ENCODE measurements at regions not wholly inside any gene's neighbourhood (a gene's known extent, or its start where the extent isn't known, plus 50 kb on each side); places are given as distances from the start of the nearest gene placed in this dataset.

DNA sequence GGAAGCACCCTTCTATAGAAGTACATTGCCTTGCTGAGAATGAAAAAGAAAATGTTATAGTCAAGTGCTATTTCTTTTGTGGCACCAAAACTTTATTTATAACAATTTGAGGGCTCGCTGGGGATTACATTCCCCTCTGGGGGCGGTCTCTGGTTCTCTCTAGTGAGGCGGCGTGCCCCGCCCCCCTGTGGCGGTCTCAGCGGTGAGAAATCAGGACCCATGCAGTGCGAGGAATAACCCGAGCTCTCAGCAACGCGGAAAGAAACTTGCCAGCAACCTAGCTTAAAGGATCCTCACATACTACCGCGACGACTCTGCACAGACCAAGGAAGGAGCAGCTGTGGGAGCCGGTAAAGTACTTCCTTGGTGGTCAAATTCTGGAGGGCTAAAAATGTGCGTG is 83.4 kb upstream of the SHISA3 start:
- TF ChIP-seq POLR2A (IDR thresholded peaks at IDR 0.05; ENCODE audit: extremely low read depth, insufficient read length) (no peak), MYC (IDR thresholded peaks at IDR 0.05; ENCODE audit: low read depth, low read length) (no peak)
- TF ChIP-seq, protein P1, sequence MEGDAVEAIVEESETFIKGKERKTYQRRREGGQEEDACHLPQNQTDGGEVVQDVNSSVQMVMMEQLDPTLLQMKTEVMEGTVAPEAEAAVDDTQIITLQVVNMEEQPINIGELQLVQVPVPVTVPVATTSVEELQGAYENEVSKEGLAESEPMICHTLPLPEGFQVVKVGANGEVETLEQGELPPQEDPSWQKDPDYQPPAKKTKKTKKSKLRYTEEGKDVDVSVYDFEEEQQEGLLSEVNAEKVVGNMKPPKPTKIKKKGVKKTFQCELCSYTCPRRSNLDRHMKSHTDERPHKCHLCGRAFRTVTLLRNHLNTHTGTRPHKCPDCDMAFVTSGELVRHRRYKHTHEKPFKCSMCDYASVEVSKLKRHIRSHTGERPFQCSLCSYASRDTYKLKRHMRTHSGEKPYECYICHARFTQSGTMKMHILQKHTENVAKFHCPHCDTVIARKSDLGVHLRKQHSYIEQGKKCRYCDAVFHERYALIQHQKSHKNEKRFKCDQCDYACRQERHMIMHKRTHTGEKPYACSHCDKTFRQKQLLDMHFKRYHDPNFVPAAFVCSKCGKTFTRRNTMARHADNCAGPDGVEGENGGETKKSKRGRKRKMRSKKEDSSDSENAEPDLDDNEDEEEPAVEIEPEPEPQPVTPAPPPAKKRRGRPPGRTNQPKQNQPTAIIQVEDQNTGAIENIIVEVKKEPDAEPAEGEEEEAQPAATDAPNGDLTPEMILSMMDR (IDR thresholded peaks at IDR 0.05; ENCODE audit: low read depth, low read length): no peak
- TF ChIP-seq, protein P2, sequence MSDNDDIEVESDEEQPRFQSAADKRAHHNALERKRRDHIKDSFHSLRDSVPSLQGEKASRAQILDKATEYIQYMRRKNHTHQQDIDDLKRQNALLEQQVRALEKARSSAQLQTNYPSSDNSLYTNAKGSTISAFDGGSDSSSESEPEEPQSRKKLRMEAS (IDR thresholded peaks at IDR 0.05; ENCODE audit: low read depth, low read length): no peak
